ENCODE measurements at regions not wholly inside any gene's neighbourhood (a gene's known extent, or its start where the extent isn't known, plus 50 kb on each side); places are given as distances from the start of the nearest gene placed in this dataset.
"Not testable (repeated sequence)": the region's sequence is repeated elsewhere in the genome, so short reads cannot be mapped to it uniquely, and the experiment has no call there.

DNA sequence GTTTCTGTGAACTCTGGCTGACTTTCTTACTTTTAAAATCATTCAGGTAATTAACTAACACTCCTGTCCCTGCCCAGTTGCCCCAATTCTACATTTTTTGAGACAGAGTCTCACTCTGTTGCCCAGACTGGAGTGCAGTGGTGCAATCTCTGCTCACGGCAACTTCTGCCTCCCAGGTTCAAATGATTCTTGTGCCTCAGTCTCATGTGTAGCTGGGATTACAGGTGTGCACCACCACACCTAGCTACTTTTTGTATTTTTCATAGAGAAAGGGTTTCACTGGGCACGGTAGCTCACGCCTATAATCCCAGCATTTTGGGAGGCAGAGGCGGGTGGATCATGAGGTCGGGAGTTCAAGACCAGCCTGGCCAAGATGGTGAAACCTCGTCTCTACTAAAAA, 66.2 kb upstream of the MED13 start:
- TF ChIP-seq POLR2A (IDR thresholded peaks at IDR 0.05), result not testable (repeated sequence)
- TF ChIP-seq, protein P1, sequence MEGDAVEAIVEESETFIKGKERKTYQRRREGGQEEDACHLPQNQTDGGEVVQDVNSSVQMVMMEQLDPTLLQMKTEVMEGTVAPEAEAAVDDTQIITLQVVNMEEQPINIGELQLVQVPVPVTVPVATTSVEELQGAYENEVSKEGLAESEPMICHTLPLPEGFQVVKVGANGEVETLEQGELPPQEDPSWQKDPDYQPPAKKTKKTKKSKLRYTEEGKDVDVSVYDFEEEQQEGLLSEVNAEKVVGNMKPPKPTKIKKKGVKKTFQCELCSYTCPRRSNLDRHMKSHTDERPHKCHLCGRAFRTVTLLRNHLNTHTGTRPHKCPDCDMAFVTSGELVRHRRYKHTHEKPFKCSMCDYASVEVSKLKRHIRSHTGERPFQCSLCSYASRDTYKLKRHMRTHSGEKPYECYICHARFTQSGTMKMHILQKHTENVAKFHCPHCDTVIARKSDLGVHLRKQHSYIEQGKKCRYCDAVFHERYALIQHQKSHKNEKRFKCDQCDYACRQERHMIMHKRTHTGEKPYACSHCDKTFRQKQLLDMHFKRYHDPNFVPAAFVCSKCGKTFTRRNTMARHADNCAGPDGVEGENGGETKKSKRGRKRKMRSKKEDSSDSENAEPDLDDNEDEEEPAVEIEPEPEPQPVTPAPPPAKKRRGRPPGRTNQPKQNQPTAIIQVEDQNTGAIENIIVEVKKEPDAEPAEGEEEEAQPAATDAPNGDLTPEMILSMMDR (IDR thresholded peaks at IDR 0.05), result not testable (repeated sequence)
